ENCODE measurements at regions not wholly inside any gene's neighbourhood (a gene's known extent, or its start where the extent isn't known, plus 50 kb on each side); places are given as distances from the start of the nearest gene placed in this dataset.

DNA sequence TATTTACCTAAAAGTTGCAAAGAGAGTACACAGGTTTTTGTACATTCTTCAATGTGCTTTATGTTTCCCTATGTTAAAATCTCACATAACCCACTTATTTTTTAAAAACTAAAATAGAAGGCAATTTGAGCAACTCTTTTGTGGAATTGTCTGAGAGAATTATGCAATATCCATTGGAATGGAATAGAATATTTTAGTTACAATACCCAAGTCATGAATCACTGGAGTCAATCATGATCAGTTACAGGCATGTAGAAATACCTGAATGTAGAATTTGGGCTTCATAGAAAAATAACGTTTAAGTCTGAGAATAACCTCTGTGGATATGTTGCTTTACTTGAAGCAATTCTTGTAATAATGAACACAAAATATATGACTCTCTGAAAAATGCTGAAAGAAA is 143.3 kb downstream of the FGF10 start:
- Histone ChIP-seq H2BK20ac (ENCODE audit: low read depth, low read length, poor library complexity, severe bottlenecking) (no peak overlapping the region), H4K91ac (ENCODE audit: insufficient read length, low read depth, low read length) (no peak overlapping the region), H3K27ac (ENCODE audit: insufficient read length, low read depth, low read length) (no peak overlapping the region), H3K4me2 (ENCODE audit: insufficient read depth, insufficient read length, low read length) (no peak overlapping the region), H2BK12ac (ENCODE audit: insufficient read length, low read depth, low read length) (no peak overlapping the region), H3K14ac (ENCODE audit: insufficient read depth, low read length) (no peak overlapping the region), H3K79me2 (ENCODE audit: insufficient read depth, low read length) (no peaks in the 10 kb centered on the region), H2AK5ac (ENCODE audit: insufficient read length, low read length) (no peak overlapping the region), H2BK120ac (ENCODE audit: low read depth, low read length, poor library complexity, severe bottlenecking) (no peak overlapping the region), H2BK5ac (ENCODE audit: insufficient read length, low read length) (no peak overlapping the region), H3K9me3 (ENCODE audit: control insufficient read depth, low read depth, low read length) (no peaks in the 10 kb centered on the region), H2AFZ (ENCODE audit: low read length) (no peak overlapping the region), H4K8ac (replicated peaks; ENCODE audit: insufficient read length, low read depth, low read length) (no peak overlapping the region), H3K4me1 (ENCODE audit: insufficient read depth, low read length) (no peaks in the 10 kb centered on the region; the same call in 1 of the 2 replicates), H3K23me2 (ENCODE audit: insufficient read length, low read depth, low read length, poor library complexity, severe bottlenecking) (no peaks in the 10 kb centered on the region), H3K4ac (ENCODE audit: low read depth, low read length) (no peak overlapping the region), H4K20me1 (ENCODE audit: control insufficient read depth, insufficient read depth, insufficient read length) (no peaks in the 10 kb centered on the region), H3K56ac (ENCODE audit: insufficient read length, low read depth, low read length) (no peak overlapping the region), H2BK15ac (ENCODE audit: low read depth, low read length) (no peak overlapping the region), H3K18ac (ENCODE audit: insufficient read length, low read depth, low read length) (no peak overlapping the region), H3K27me3 (ENCODE audit: insufficient read depth, low read length) (no peaks in the 10 kb centered on the region), H3K9ac (ENCODE audit: extremely low read depth, insufficient read length, low read length) (no peak overlapping the region), H3K79me1 (ENCODE audit: insufficient read depth, low read depth, low read length, poor library complexity, severe bottlenecking) (no peaks in the 10 kb centered on the region), H3T11ph (ENCODE audit: low read length) (no peak overlapping the region), H3K23ac (ENCODE audit: insufficient read length, low read depth, low read length) (no peak overlapping the region), H4K5ac (ENCODE audit: insufficient read length, low read depth, low read length) (no peak overlapping the region)
- no peak for TF ChIP-seq CTCF (conservative IDR thresholded peaks at IDR 0.05)
- no peak overlapping the region for H3K27ac Mint-ChIP-seq
- peaks cover 2 to 5% (median 3%) of the 10 kb centered on the region in 3 experiments; a peak in 3 of 7 replicates for H3K36me3 Mint-ChIP-seq (ENCODE audit: insufficient read depth in 1 of 3, low read depth in 3 of 3)
- no peak overlapping the region for H3K4me3 Mint-ChIP-seq
- no CpG with 5 or more reads among the region's 1 CpG for WGBS (ENCODE audit: extremely low coverage, insufficient read length, low lambda C conversion rate)
- peaks cover 8 to 14% of the 10 kb centered on the region in 2 experiments for H3K4me1 Mint-ChIP-seq
- DNase-seq = no peak
- H3K27me3 Mint-ChIP-seq (ENCODE audit: low read depth) = no peaks in the 10 kb centered on the region
- H3K9me3 Mint-ChIP-seq = peaks cover 5 to 7% of the 10 kb centered on the region in 2 experiments; a peak in 3 of 5 replicates

All from H9 (cell line).